ENCODE measurements at regions not wholly inside any gene's neighbourhood (a gene's known extent, or its start where the extent isn't known, plus 50 kb on each side); places are given as distances from the start of the nearest gene placed in this dataset.

DNA sequence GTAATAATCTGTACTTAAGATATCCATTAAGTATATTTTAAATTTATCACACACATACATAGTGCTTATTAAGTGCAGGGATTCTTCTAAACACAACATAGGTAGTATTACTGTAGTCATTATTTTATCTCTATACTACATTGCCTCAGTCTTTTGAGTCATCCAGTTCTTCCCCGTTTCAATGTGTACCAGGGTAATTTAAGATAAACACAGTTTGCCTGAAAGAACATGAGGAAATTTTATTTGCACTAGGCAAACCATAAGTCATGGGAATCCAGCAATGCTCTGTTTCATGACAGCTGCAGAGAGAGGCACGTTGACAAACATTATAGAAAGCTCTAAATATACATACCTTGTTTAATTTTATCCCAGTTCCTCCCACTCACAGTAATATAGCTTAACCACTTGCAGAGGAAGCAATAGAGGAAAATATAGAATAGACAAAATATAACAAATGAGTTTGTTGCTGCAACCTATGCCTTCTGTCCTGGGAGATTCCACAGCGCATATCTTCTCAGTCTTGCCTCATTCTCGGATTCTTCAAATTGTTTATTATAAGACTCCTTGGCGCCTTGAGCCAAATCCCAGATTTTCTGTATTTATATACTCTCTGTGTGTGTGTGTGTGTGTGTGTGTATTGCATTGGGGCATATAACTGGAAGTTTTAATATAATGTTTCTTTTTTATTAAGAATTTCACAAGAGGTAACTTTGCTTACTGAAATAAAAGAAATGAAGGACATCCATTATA, 258.6 kb downstream of the FAM133A start:
- H3K36me3 ChIP-seq (ENCODE audit: control insufficient read depth in 4 of 4, insufficient read depth in 4 of 4, low read length in 4 of 4): no peaks in the 10 kb centered on the region
- WGBS, 2 donors: 59 to 64% methylated on average over 5 of the region's 5 CpGs
- DNase-seq: no peak
- peaks cover 0 to 5% (median 0%) of the 10 kb centered on the region in 3 donors for H3K27me3 ChIP-seq (ENCODE audit: control insufficient read depth in 3 of 3, insufficient read depth in 3 of 3, low read length in 2 of 3)
- no peak overlapping the region for H3K4me3 ChIP-seq
- H3K27ac ChIP-seq (ENCODE audit: low read depth in 1 of 2, low read length in 1 of 2): no peak overlapping the region
- no peaks in the 10 kb centered on the region for H3K4me1 ChIP-seq (ENCODE audit: control insufficient read depth in 5 of 5, insufficient read depth in 5 of 5, low read length in 5 of 5)
- no peak overlapping the region for H3K9ac ChIP-seq (ENCODE audit: insufficient read depth in 1 of 2, low read length in 2 of 2)
- no peaks in the 10 kb centered on the region for H3K9me3 ChIP-seq (ENCODE audit: control insufficient read depth in 4 of 4, insufficient read depth in 3 of 4, low read length in 3 of 4)
- ATAC-seq (ENCODE audit: insufficient read depth, low FRiP score): no peak
- TF ChIP-seq, protein P1, sequence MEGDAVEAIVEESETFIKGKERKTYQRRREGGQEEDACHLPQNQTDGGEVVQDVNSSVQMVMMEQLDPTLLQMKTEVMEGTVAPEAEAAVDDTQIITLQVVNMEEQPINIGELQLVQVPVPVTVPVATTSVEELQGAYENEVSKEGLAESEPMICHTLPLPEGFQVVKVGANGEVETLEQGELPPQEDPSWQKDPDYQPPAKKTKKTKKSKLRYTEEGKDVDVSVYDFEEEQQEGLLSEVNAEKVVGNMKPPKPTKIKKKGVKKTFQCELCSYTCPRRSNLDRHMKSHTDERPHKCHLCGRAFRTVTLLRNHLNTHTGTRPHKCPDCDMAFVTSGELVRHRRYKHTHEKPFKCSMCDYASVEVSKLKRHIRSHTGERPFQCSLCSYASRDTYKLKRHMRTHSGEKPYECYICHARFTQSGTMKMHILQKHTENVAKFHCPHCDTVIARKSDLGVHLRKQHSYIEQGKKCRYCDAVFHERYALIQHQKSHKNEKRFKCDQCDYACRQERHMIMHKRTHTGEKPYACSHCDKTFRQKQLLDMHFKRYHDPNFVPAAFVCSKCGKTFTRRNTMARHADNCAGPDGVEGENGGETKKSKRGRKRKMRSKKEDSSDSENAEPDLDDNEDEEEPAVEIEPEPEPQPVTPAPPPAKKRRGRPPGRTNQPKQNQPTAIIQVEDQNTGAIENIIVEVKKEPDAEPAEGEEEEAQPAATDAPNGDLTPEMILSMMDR (IDR thresholded peaks at IDR 0.05; ENCODE audit: control extremely low read depth, extremely low read depth): no peak

DNA sequence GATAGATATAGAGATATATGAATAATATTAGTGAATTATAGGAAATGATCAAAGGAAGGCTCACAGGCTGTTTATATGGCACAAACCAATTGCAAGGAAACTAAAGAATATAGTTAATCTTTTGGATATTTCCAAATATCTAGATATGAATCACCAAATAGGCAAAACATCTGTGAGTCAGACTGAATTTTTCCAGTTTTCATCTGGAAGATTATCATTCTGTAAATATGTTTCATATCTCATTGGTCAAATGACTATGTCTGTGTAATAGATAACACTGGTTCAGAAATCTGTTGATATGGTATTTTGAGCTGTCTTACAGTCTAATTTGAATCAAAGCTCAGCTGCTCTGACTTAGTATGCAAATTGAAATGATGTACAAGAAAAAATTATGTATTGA, 303.6 kb downstream of the FAM133A start:
- H3K27me3 ChIP-seq (ENCODE audit: control insufficient read depth in 3 of 3, insufficient read depth in 3 of 3, low read length in 2 of 3): peaks cover 0 to 2% (median 2%) of the 10 kb centered on the region in 3 donors
- no peak for DNase-seq
- H3K9me3 ChIP-seq (ENCODE audit: control insufficient read depth in 4 of 4, insufficient read depth in 3 of 4, low read length in 3 of 4): peaks cover 0 to 6% (median 0%) of the 10 kb centered on the region in 4 donors
- ATAC-seq (ENCODE audit: insufficient read depth, low FRiP score): no peak
- no peak overlapping the region for H3K9ac ChIP-seq (ENCODE audit: insufficient read depth in 1 of 2, low read length in 2 of 2)
- no peaks in the 10 kb centered on the region for H3K36me3 ChIP-seq (ENCODE audit: control insufficient read depth in 4 of 4, insufficient read depth in 4 of 4, low read length in 4 of 4)
- TF ChIP-seq, protein P1 (IDR thresholded peaks at IDR 0.05; ENCODE audit: control extremely low read depth, extremely low read depth): no peak
- H3K27ac ChIP-seq (ENCODE audit: low read depth in 1 of 2, low read length in 1 of 2): no peak overlapping the region
- H3K4me3 ChIP-seq: no peak overlapping the region
- H3K4me1 ChIP-seq (ENCODE audit: control insufficient read depth in 5 of 5, insufficient read depth in 5 of 5, low read length in 5 of 5): peaks cover 0 to 1% (median 0%) of the 10 kb centered on the region in 5 donors

DNA sequence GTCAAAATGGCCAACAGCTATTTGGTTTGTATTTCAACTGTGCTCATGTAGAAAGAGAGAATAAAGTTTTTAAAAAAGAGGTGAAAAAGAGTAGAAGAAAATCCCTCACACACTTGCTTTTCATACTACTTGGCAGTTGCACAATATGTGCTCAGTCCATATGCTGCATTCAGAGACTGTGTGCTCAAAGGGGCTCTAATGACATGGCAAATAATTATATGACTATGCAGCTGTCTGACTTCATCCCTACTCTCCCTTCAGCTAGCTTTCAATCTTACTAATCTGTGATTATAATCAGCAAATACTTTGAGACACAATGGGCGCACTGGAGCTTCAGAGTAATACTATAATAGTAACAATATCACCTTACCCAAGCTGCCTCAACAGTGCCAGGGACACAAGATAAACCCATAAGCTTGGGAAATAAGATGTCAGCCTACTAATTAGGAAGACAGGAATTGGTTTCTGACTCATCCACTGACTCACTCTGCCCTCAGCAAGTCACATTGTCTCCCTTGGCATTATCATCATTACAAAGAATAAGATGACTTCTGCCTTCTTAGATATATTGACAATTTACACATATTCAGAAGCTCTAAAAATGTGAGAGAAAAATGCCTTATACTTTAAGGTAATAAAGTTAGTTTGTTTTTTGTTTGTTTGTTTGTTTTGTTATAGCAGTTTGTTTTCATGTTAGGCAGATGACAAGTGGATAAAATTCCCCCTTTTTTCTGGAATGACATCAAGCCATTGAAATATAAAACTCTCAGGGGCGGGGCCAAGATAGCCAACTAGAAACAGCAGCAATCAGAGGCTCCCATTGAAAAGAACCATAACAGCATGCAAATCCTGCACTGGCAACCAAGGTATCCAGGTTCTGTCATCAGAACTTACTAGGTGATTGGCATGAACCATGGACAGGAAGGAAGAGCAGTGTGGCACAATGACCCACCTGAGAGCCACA, 311.6 kb downstream of the FAM133A start:
- WGBS, 2 donors: 78 to 90% methylated on average over 2 of the region's 2 CpGs
- no peak for ATAC-seq (ENCODE audit: insufficient read depth, low FRiP score)
- no peak overlapping the region for H3K4me3 ChIP-seq

More for the DNA sequence above, 311.6 kb downstream of the FAM133A start:
- no peak for DNase-seq
- Histone ChIP-seq H3K9me3 (ENCODE audit: control insufficient read depth in 4 of 4, insufficient read depth in 3 of 4, low read length in 3 of 4) (peaks cover 0 to 9% (median 0%) of the 10 kb centered on the region in 4 donors), H3K4me1 (ENCODE audit: control insufficient read depth in 5 of 5, insufficient read depth in 5 of 5, low read length in 5 of 5) (no peaks in the 10 kb centered on the region), H3K27ac (ENCODE audit: low read depth in 1 of 2, low read length in 1 of 2) (no peak overlapping the region), H3K36me3 (ENCODE audit: control insufficient read depth in 4 of 4, insufficient read depth in 4 of 4, low read length in 4 of 4) (no peaks in the 10 kb centered on the region), H3K27me3 (ENCODE audit: control insufficient read depth in 3 of 3, insufficient read depth in 3 of 3, low read length in 2 of 3) (no peaks in the 10 kb centered on the region), H3K9ac (ENCODE audit: insufficient read depth in 1 of 2, low read length in 2 of 2) (no peak overlapping the region)
- TF ChIP-seq, protein P1 (IDR thresholded peaks at IDR 0.05; ENCODE audit: control extremely low read depth, extremely low read depth): no peak

Data from lung (tissue), 11 donors.